ENCODE measurements at regions not wholly inside any gene's neighbourhood (a gene's known extent, or its start where the extent isn't known, plus 50 kb on each side); places are given as distances from the start of the nearest gene placed in this dataset.

- ATAC-seq (ENCODE audit: poor library complexity) (no peak), DNase-seq (no peak)
- no peaks in the 10 kb centered on the region for H3K4me1 Mint-ChIP-seq (ENCODE audit: low read depth)
- H3K36me3 Mint-ChIP-seq (ENCODE audit: low read depth) = no peaks in the 10 kb centered on the region
- Histone ChIP-seq H3K4me1 (ENCODE audit: insufficient read depth, low read length) (no peaks in the 10 kb centered on the region), H3K4me3 (ENCODE audit: low read length) (no peak overlapping the region), H3K27ac (ENCODE audit: low read depth in 1 of 2, low read length in 2 of 2) (no peak overlapping the region), H3K9me3 (ENCODE audit: control insufficient read depth in 1 of 2, insufficient read depth in 1 of 2, low read length in 2 of 2) (peaks cover 0 to 12% of the 10 kb centered on the region in 2 experiments), H3K36me3 (ENCODE audit: insufficient read depth, low read length) (no peaks in the 10 kb centered on the region), H3K27me3 (ENCODE audit: control insufficient read depth in 1 of 2, insufficient read depth in 2 of 2, low read length in 2 of 2) (no peaks in the 10 kb centered on the region)
- H3K27ac Mint-ChIP-seq = no peak overlapping the region
- ChIA-PET POLR2A (no interaction called here), CTCF (no interaction called here)
- intact Hi-C loops (cut with DNase I, micrococcal nuclease) = no loop called here
- H3K9me3 Mint-ChIP-seq = peaks cover 9% of the 10 kb centered on the region
- H3K4me3 Mint-ChIP-seq = no peak overlapping the region
- H3K27me3 Mint-ChIP-seq = no peaks in the 10 kb centered on the region
- TF ChIP-seq CTCF (IDR thresholded peaks at IDR 0.05) = no peak
Measured at GRCh38 chr7:49261928-49262327, 337.6 kb downstream of the CDC14C start.

DNA sequence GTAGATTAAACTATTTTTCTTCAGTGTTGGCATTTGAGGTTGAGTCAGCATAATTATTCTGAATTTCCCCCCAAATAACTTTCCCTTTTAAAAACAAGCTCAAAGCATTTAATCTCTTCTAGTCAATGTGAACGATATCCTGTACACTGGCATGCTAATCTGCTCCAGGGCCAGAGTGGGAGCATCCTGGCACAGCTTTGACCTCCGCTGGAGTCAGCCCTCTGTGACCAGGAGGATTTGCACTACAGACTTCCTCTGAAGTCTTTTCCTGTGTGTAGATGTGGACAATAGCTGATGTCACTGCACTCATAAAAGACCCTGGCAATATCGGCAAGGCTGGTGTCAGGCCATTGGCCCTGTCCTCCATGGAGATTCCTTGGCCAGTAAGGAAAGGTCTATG, 340.2 kb downstream of the CDC14C start:
- no peak for TF ChIP-seq CTCF (IDR thresholded peaks at IDR 0.05)
- Histone ChIP-seq H3K4me3 (ENCODE audit: low read length) (no peak overlapping the region), H3K4me1 (ENCODE audit: insufficient read depth, low read length) (no peaks in the 10 kb centered on the region), H3K9me3 (ENCODE audit: control insufficient read depth in 1 of 2, insufficient read depth in 1 of 2, low read length in 2 of 2) (peaks cover 0 to 7% of the 10 kb centered on the region in 2 experiments), H3K36me3 (ENCODE audit: insufficient read depth, low read length) (no peaks in the 10 kb centered on the region), H3K27ac (ENCODE audit: low read depth in 1 of 2, low read length in 2 of 2) (no peak overlapping the region), H3K27me3 (ENCODE audit: control insufficient read depth in 1 of 2, insufficient read depth in 2 of 2, low read length in 2 of 2) (no peaks in the 10 kb centered on the region)
- no peak overlapping the region for H3K4me3 Mint-ChIP-seq
- H3K4me1 Mint-ChIP-seq (ENCODE audit: low read depth) = no peaks in the 10 kb centered on the region
- ATAC-seq (ENCODE audit: poor library complexity) = no peak
- H3K27ac Mint-ChIP-seq = no peak overlapping the region
- H3K36me3 Mint-ChIP-seq (ENCODE audit: low read depth) = no peaks in the 10 kb centered on the region
- ChIA-PET POLR2A (no interaction called here), CTCF (no interaction called here)
- no peaks in the 10 kb centered on the region for H3K27me3 Mint-ChIP-seq
- H3K9me3 Mint-ChIP-seq = peaks cover 6% of the 10 kb centered on the region
- intact Hi-C loops (cut with DNase I, micrococcal nuclease) = no loop called here
- DNase-seq = no peak

DNA sequence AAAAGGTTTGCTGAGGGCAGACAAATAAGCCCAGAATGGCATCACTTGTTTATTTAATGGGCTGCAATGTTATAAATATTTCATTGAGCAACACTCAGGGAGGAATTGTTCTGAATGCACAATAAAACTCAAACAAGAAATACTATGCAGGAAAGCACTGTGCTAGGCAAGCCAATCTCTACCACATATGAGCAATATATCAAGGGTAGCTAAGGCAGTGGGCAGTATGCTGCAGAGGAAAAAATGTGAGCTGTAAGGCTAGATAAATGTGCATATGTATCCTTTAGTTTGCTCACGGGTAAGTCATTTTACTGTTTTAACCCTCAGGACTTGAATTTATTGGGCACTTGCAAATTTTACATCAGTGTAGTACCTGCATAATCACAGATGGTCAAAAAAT, 349.6 kb downstream of the CDC14C start:
- no peak for DNase-seq
- no peak for ATAC-seq (ENCODE audit: poor library complexity)
- no peaks in the 10 kb centered on the region for H3K27me3 Mint-ChIP-seq
- H3K36me3 ChIP-seq (ENCODE audit: insufficient read depth, low read length) = no peaks in the 10 kb centered on the region
- no peak overlapping the region for H3K27ac ChIP-seq (ENCODE audit: low read depth in 1 of 2, low read length in 2 of 2)
- CTCF ChIA-PET = no interaction called here
- no peaks in the 10 kb centered on the region for H3K9me3 Mint-ChIP-seq
- H3K4me1 Mint-ChIP-seq (ENCODE audit: low read depth) = no peaks in the 10 kb centered on the region
- no peak overlapping the region for H3K4me3 Mint-ChIP-seq
- intact Hi-C loops (cut with DNase I, micrococcal nuclease) = no loop called here
- no peak overlapping the region for H3K4me3 ChIP-seq (ENCODE audit: low read length)
- H3K36me3 Mint-ChIP-seq (ENCODE audit: low read depth) = no peaks in the 10 kb centered on the region
- no peaks in the 10 kb centered on the region for H3K4me1 ChIP-seq (ENCODE audit: insufficient read depth, low read length)
- POLR2A ChIA-PET = no interaction called here
- no peaks in the 10 kb centered on the region for H3K27me3 ChIP-seq (ENCODE audit: control insufficient read depth in 1 of 2, insufficient read depth in 2 of 2, low read length in 2 of 2)
- no peak for TF ChIP-seq CTCF (IDR thresholded peaks at IDR 0.05)
- H3K9me3 ChIP-seq (ENCODE audit: control insufficient read depth in 1 of 2, insufficient read depth in 1 of 2, low read length in 2 of 2) = no peaks in the 10 kb centered on the region
- H3K27ac Mint-ChIP-seq = no peak overlapping the region
